Fibroblast of lung (primary cell): ENCODE measurements at regions not wholly inside any gene's neighbourhood (a gene's known extent, or its start where the extent isn't known, plus 50 kb on each side); places are given as distances from the start of the nearest gene placed in this dataset.

Source experiments
- EZH2 ChIP-seq: IDR thresholded peaks from 2 replicates; pipeline ENCODE4 v1.5.1; 2012; ENCODE audit warnings: low read length, control low read depth, mild to moderate bottlenecking; ENCODE audit errors: missing control alignments
- TF ChIP-seq, protein P1 (sequence below), 2 donors: IDR thresholded peaks in 1 of 2; conservative IDR thresholded peaks in 1 of 2; 1 replicate in 1 of 2; 2 replicates in 1 of 2; pipeline ENCODE4 v1.5.1; 2011 to 2012; ENCODE audit warnings: low read length in 2 of 2, control low read depth in 1 of 2, inconsistent platforms in 1 of 2, low read depth in 1 of 2, mild to moderate bottlenecking in 1 of 2

DNA sequence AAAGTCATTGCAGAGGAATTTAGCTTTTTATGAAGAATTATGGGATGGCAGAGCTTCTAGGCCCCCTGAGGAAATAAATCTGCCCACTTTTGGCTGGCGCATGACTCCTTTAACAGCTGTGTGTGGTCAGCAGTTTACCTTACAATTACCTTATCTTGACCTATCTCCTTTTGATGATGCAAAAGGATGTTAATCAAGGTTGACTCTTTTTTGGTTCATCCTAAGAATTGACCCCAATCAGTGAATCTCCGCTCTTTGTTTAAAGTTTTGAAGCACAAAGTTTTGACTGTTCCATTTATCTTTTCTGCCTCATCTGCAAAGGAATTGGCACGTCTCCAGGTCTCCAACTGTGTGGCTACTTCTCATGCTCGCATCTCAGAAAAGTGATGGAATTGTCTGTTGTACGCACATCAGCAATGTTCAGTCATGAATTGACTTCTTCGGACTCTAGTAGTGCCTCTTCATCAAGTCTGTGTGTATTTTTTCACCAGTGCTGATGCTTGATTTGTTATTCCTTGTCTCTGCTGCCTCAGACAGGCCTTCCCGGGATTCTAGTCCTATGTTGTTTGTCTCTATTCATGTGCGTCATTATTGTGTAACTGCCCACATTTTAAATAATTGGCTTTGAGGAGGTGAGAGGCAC lies 196.2 kb upstream of the CFAP20DC start:
- TF ChIP-seq EZH2: no peak
- TF ChIP-seq, protein P1, sequence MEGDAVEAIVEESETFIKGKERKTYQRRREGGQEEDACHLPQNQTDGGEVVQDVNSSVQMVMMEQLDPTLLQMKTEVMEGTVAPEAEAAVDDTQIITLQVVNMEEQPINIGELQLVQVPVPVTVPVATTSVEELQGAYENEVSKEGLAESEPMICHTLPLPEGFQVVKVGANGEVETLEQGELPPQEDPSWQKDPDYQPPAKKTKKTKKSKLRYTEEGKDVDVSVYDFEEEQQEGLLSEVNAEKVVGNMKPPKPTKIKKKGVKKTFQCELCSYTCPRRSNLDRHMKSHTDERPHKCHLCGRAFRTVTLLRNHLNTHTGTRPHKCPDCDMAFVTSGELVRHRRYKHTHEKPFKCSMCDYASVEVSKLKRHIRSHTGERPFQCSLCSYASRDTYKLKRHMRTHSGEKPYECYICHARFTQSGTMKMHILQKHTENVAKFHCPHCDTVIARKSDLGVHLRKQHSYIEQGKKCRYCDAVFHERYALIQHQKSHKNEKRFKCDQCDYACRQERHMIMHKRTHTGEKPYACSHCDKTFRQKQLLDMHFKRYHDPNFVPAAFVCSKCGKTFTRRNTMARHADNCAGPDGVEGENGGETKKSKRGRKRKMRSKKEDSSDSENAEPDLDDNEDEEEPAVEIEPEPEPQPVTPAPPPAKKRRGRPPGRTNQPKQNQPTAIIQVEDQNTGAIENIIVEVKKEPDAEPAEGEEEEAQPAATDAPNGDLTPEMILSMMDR (conservative IDR thresholded peaks at IDR 0.05 in 1 of 2, IDR thresholded peaks at IDR 0.05 in 1 of 2; ENCODE audit: low read depth in 1 of 2, low read length in 2 of 2): no peak
